ENCODE measurements at regions not wholly inside any gene's neighbourhood (a gene's known extent, or its start where the extent isn't known, plus 50 kb on each side); places are given as distances from the start of the nearest gene placed in this dataset.
A peak's percentile ranks its signal among the peaks of the same experiment; 100 is the strongest.

DNA sequence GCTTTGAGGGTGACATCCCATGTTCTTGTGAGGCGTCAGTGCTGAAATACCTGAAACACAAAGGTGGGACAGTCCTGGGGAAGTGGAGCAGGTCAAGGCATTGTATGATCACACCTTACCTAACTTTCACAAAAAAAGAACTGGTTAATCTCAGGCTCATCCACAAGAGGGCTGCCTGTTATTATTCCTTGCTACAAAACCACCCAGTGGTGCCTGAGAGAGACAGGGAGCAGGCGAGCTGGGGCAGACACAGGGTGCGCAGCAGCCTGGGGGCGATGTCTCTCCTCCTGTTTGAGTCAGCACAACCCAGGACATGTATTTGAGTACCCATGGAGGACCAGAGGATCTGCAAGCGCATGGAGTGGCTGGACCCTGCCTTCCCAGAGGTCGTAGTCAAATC lies 316.8 kb upstream of the ATP10A start:
- Histone ChIP-seq H3K9me2 (replicated peaks; ENCODE audit: insufficient read depth) (no peaks in the 10 kb centered on the region), H3K9me3 (ENCODE audit: low read depth) (no peaks in the 10 kb centered on the region), H2AFZ (no peak overlapping the region), H4K20me1 (ENCODE audit: insufficient read depth, poor library complexity, severe bottlenecking) (no peaks in the 10 kb centered on the region), H3K4me3 (no peak overlapping the region), H3K4me1 (ENCODE audit: insufficient read depth) (no peaks in the 10 kb centered on the region), H3K79me2 (no peaks in the 10 kb centered on the region), H3K4me2 (no peak overlapping the region), H3K27ac (no peak overlapping the region), H3K27me3 (no peaks in the 10 kb centered on the region), H3K36me3 (replicated peaks; ENCODE audit: insufficient read depth, low read depth) (no peaks in the 10 kb centered on the region)
- 38% methylated on average over 6 of the region's 6 CpGs for WGBS (ENCODE audit: low lambda C conversion rate, missing lambda C conversion rate)
- peak; percentile 23 for DNase-seq (ENCODE audit: low spot score)
- no peak for TF ChIP-seq EZH2phosphoT487 (IDR thresholded peaks at IDR 0.05; ENCODE audit: low read depth, severe bottlenecking, unreplicated experiment)
- TF ChIP-seq, protein P1, sequence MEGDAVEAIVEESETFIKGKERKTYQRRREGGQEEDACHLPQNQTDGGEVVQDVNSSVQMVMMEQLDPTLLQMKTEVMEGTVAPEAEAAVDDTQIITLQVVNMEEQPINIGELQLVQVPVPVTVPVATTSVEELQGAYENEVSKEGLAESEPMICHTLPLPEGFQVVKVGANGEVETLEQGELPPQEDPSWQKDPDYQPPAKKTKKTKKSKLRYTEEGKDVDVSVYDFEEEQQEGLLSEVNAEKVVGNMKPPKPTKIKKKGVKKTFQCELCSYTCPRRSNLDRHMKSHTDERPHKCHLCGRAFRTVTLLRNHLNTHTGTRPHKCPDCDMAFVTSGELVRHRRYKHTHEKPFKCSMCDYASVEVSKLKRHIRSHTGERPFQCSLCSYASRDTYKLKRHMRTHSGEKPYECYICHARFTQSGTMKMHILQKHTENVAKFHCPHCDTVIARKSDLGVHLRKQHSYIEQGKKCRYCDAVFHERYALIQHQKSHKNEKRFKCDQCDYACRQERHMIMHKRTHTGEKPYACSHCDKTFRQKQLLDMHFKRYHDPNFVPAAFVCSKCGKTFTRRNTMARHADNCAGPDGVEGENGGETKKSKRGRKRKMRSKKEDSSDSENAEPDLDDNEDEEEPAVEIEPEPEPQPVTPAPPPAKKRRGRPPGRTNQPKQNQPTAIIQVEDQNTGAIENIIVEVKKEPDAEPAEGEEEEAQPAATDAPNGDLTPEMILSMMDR (IDR thresholded peaks at IDR 0.05; ENCODE audit: poor library complexity): peak; percentile 32
- no peak for TF ChIP-seq EZH2 (IDR thresholded peaks at IDR 0.05; ENCODE audit: borderline replicate concordance)

GRCh38 chr15:26178640-26179220 lies 315.6 kb upstream of the ATP10A start:
- Histone ChIP-seq H3K79me2 (no peaks in the 10 kb centered on the region), H3K4me1 (ENCODE audit: insufficient read depth) (no peaks in the 10 kb centered on the region), H2AFZ (no peak overlapping the region), H3K9me3 (ENCODE audit: low read depth) (no peaks in the 10 kb centered on the region), H3K4me3 (no peak overlapping the region), H3K36me3 (replicated peaks; ENCODE audit: insufficient read depth, low read depth) (no peaks in the 10 kb centered on the region), H4K20me1 (ENCODE audit: insufficient read depth, poor library complexity, severe bottlenecking) (no peaks in the 10 kb centered on the region), H3K4me2 (no peak overlapping the region), H3K27me3 (no peaks in the 10 kb centered on the region), H3K27ac (no peak overlapping the region), H3K9me2 (replicated peaks; ENCODE audit: insufficient read depth) (no peaks in the 10 kb centered on the region)
- WGBS (ENCODE audit: low lambda C conversion rate, missing lambda C conversion rate): 82% methylated on average over 17 of the region's 19 CpGs
- TF ChIP-seq EZH2phosphoT487 (IDR thresholded peaks at IDR 0.05; ENCODE audit: low read depth, severe bottlenecking, unreplicated experiment): no peak
- no peak for TF ChIP-seq EZH2 (IDR thresholded peaks at IDR 0.05; ENCODE audit: borderline replicate concordance)
- TF ChIP-seq, protein P1 (IDR thresholded peaks at IDR 0.05; ENCODE audit: poor library complexity): no peak
- DNase-seq (ENCODE audit: low spot score): no peak

- TF ChIP-seq EZH2 (IDR thresholded peaks at IDR 0.05; ENCODE audit: borderline replicate concordance): no peak
- no peak for TF ChIP-seq EZH2phosphoT487 (IDR thresholded peaks at IDR 0.05; ENCODE audit: low read depth, severe bottlenecking, unreplicated experiment)
- TF ChIP-seq, protein P1 (IDR thresholded peaks at IDR 0.05; ENCODE audit: poor library complexity): no peak
- no peaks in the 10 kb centered on the region for H3K4me1 ChIP-seq (ENCODE audit: insufficient read depth)
- no peaks in the 10 kb centered on the region for H3K9me2 ChIP-seq (replicated peaks; ENCODE audit: insufficient read depth)
- H3K4me3 ChIP-seq: no peak overlapping the region
- DNase-seq (ENCODE audit: low spot score): no peak
- no peaks in the 10 kb centered on the region for H4K20me1 ChIP-seq (ENCODE audit: insufficient read depth, poor library complexity, severe bottlenecking)
- no peak overlapping the region for H3K27ac ChIP-seq
- no peaks in the 10 kb centered on the region for H3K27me3 ChIP-seq
- H3K9me3 ChIP-seq (ENCODE audit: low read depth): no peaks in the 10 kb centered on the region
- H2AFZ ChIP-seq: no peak overlapping the region
- 85% methylated on average over 4 of the region's 4 CpGs for WGBS (ENCODE audit: low lambda C conversion rate, missing lambda C conversion rate)
- H3K79me2 ChIP-seq: no peaks in the 10 kb centered on the region
- no peaks in the 10 kb centered on the region for H3K36me3 ChIP-seq (replicated peaks; ENCODE audit: insufficient read depth, low read depth)
- H3K4me2 ChIP-seq: no peak overlapping the region
These were observed 314.7 kb upstream of the ATP10A start for GRCh38 chr15:26177816-26178215.

Measured in hepatocyte (in vitro differentiated cells).